ENCODE measurements at regions not wholly inside any gene's neighbourhood (a gene's known extent, or its start where the extent isn't known, plus 50 kb on each side); places are given as distances from the start of the nearest gene placed in this dataset.
"Not testable (repeated sequence)": the region's sequence is repeated elsewhere in the genome, so short reads cannot be mapped to it uniquely, and the experiment has no call there.

DNA sequence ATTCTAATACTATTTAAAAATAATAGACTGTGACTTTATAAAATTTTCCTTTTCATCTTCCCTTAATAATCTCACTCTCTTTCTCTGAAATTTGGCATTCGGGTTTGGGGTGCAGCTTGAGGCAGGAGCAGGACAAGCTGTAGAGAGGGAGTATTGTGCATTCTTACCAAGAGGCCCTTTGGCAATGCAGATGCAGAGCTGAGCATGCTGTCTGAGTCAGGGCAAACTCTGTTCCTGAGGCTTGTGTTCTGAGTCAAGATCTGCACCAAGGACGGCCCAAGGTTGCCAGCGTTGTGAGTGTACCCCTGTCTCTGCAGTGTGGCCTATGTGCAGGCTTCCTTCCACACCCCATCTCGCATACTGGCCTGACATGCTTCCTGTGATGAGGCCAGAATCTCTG, 343.8 kb upstream of the FRG2C start:
- no peak for DNase-seq (ENCODE audit: low read depth)

DNA sequence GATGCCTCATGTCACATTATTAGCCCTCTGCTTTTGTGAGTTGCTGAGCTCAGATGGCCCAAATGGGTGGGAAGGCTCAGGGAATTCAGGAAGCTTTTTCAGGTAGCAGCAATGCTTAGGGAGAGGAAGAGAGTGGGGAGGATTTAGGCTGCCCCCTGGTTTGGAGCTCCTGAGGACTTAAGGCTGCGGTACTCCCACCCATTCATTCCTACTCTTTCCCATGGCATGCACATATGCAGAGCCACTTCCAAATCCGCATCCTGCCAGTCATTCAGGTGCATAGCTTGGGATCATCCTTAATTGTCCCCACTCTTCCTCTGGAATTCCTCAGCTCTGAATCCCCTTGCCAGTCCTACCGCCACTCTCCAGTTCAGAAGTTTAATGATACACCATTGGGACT, 343.1 kb upstream of the FRG2C start:
- DNase-seq (ENCODE audit: low read depth): no peak

DNA sequence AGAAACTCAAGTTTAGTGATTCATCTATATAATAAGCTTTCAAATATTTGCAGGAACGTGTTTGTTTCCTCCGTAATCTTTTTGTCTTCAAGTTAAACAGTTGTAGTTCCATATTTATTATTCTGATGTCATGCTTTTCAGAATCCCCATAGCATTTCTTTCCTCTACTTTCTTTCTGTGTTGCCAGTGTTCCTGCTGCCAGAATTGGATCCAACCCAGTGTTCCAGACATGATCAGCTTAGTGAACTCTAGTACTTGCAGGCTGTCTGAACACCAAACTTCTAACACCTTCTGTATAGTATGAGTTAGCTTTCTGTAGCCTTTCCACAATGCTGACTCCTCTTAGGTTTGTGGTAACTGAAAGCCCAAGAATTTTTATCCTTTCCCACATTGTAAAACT, 340.2 kb upstream of the FRG2C start:
- DNase-seq (ENCODE audit: low read depth): not testable (repeated sequence)

DNA sequence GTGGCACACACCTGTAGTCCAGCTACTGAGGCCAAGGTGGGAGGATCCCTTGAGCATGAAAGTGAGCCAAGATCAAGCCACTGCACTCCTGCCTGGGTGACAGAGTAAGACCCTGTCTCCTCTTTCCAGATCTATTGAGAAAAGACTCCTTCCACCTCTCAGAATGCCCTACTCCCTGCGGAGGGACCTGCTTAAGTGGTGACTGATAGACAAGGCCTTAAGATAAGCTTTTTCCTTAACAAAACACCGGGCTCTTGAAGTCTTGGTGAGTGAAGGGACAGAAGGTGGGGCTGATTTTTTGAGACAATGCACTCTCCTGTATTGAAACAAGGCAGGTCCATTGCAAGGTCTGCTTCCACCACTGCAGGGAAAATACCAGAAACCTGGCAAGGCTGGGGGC, 338.4 kb upstream of the FRG2C start:
- DNase-seq (ENCODE audit: low read depth): no peak

DNA sequence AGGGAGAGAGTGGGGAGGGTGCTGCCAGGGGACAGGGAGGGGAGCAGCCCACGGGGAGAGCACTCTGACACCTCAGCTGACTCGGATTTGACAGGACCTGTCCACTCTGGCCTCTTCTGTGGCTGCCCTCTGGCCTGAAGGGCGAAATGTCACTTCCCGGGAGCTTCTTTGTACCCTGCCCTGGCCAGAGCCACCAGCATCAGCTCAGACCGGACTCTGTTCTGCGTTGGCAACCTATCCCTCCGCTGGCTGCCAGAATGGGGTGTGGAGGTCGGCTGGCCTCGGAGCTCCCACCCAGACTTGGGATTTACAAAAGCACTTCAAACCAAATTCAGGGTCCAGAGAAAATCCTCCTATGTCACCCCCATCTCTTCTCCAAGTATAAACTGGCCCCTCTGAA, 336.7 kb upstream of the FRG2C start:
- no peak for DNase-seq (ENCODE audit: low read depth)

DNA sequence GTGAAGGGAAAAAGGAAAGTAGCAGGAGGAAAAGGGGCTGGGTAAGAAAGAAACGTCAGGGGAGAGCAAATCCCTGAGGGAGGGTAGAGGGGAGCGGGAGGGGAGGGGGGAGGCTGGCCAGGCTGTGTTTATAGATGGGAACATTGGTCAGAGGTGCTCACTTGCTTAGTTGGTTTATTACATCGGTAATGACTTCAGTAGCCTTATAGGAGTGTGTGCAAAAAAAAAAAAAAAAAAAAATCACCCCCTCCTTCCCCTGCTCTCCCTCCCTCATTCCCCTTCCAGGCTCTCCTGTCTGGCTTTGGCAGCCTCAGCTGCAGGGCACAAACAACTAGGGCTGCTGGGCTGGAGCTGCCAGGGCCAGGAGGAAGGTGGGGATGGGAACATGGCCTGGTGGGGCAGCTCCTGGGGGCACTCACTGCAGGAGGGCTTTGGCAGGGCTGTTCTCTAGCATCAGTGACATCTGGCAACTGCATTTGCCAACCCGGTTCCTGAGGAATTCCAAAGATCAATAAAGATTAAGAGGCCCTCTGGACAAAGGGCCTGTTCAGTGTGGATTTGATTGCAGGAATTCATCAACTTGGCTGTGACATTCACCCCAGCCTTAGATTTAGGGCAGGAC, 334.5 kb upstream of the FRG2C start:
- no peak for DNase-seq (ENCODE audit: low read depth)

DNA sequence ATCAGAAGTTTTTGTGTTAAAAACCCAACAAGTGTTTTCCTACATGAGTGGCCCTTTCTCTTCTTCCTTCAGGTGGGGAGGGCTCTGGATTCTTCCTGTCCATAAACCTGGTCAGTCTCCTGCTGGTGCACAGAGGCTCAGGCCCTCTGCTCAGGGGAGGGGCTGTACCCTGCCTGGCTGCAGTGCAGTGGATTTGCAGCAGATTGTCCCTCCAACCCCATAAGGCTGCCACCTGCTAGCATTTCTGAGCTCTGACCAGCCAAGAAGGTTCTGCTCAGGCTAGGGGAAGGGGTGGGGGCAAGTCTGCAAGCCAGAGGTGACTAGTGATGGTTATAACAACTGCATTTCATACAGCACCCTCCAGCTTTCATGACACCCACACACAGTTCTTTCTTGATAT, 333.7 kb upstream of the FRG2C start:
- not testable (repeated sequence) for DNase-seq (ENCODE audit: low read depth)

DNA sequence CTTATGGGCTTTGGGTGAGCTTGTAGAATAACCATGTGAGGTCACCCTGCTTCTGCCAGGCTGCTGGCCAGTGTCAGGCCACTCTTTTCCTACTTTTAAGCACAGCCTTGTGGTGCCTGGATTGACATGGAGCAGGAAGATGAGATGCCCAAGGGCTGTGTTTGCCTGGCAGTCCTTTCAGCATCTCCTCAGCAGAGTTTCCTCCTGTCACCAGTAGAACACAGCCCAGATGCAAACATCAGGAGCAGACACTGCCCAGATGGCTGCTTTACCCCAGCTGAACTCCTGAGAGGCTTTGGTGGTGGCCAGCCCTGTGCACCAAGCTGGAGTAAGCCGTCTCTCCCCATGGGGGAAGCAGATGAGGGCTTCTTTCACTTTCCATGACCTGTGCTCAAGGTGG, 332.0 kb upstream of the FRG2C start:
- DNase-seq (ENCODE audit: low read depth): not testable (repeated sequence)

DNA sequence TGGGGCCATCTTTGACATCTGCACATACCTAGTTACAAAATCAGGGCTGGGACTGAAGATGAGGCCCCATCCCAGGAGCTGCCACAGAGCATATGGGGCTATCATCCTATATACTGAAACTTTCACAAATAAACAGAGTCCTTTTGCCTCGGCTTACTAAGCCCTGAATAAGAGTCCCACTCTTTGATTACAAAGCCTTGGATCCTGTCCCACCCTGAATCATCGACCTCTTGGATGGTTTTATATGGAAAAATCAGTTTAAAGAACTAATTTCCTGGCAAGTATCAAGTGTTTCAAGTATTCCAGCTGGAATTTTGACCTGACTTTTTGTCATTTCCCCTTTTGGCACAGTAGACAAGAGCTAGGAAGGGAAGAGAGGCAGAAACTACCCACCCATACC, 331.3 kb upstream of the FRG2C start:
- no peak for DNase-seq (ENCODE audit: low read depth)

DNA sequence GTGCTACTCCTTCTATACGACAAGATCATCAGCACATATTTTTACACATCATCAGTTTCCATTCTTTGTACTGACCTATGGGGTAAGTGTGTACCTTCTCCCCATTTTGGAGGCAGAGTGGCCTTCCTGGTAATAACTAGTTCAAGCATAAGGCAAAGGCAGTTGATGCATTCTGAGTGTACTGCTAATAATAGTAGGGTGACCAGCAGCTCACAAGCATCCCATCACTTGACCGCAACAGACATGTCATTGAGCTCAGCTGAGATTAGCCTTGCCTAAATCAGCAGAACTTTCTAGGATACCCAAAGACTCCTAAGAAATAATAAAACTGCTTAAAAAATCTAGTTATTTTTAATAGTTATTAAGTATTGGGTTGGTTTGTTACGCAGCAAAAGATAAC, 329.8 kb upstream of the FRG2C start:
- no peak for DNase-seq (ENCODE audit: low read depth)

DNA sequence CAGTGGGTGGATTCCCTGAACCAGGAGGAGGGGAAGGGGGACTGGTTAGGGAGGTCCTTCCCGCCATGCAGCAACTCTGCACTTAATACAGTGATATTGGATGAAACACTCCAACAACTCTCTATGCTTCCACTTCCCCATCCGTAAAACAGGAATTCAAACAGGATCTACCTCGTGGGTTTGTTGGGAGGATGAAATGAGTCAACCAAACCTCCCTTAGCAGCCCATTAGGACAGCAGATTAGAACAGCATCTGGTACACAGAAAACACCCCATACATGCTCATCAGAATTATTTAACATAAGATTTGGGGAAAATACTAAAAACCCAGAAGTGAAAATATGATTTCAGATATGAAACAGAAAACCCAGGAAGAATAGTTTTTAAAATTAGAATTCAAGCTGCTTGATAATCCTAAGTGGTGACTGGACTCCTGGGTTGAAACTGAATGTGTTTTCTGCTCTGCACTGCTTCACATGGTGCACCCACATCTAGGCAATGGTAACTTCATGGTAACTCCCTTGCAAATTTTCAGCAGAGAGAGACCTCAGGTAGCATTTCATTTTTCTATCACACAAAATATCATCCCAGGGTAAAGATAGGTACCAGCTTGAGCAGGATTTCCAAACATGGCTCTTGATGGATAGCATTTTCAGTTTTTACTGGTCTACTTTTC, 326.8 kb upstream of the FRG2C start:
- DNase-seq (ENCODE audit: low read depth): no peak

DNA sequence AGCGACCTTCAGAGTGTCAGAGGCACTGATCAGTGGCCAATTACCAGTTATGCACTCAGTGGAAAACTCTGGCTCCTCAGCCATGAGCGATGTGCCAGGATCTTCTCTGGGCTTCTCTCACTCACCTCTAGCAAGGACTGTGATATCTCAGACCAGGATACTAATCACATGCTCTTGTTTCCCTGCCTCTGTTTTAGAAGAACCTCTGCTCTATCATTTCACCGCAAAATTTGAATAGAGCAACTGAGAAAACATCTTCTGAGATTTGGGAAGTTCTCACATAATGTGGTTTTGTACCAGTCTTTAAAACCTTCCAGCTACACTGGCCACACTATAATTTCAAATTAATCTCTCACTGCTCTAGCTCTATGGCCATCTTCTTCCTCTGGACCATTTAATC, 325.8 kb upstream of the FRG2C start:
- DNase-seq (ENCODE audit: low read depth): no peak

DNA sequence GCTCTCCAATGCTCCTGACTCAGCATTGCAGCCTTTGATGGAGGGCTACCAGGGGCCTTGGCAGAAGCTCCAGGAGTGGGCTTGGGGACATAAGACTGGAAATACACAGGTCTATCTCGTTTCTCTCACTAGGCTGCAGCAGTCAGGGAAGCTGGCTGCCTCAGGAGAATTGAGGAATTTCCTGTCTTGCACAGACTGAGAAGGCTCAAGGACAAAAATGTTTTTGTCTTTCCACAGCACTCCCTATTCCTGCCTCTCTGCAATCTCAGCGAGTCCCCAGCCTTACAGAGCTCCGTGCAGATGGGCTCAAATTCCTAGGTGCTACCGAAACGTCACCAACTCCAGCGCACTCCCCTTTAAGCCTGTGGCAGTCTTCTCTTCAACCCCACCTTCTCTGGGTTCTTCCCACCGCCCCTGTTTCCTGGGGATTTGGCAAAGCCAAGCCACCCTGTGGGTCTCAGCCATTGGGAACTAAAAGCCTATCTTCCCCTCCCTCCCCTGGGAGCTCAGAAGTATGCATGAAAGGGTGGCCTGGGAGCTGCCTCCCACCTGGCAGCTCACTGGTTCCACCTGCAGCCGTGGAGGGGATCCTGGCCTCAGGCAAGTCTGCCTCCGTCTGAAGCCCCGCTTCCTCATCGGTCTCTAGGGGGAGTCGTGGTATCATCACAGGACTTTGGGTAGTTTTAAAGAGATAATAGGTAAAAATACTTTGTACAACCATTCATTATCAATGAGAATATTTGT, 322.6 kb upstream of the FRG2C start:
- no peak for DNase-seq (ENCODE audit: low read depth)

DNA sequence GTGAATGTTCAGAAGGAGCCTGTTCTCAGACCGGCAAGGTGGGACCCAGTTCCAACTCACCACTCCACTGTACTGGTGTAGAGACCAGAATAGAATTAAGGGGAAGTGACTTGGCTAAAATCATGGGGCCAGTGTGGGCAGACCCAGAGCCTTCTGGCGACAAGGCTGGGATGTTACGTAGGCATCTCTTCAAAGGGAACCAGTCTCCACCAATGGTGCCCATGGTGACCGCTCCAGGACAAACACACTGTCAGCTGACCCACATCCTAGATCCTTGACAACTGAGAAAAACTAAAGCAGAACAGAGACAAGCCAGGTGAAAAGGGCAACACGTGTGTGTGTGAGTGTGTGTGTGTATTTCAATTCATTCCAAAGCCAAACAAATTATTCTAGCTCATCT, 321.7 kb upstream of the FRG2C start:
- DNase-seq (ENCODE audit: low read depth): no peak

DNA sequence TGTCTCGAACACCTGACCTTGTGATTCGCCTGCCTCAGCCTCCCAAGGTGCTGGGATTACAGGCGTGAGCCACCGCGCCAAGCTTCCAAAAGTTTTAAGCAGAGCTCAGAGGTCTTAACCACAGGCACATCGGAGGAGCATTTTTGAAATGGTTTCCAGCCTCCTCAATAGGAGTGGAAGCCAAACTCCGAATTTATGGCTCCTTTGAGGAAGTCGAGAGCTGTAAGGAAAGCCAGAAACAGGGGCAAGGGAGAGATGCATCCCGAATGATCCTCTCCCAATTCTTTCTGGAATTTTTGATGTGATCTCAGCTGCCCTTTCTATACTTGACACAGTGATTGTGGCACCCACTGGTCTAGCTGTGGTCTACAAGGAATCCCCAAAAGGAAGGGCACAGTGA, 313.6 kb upstream of the FRG2C start:
- DNase-seq (ENCODE audit: low read depth): not testable (repeated sequence)

DNA sequence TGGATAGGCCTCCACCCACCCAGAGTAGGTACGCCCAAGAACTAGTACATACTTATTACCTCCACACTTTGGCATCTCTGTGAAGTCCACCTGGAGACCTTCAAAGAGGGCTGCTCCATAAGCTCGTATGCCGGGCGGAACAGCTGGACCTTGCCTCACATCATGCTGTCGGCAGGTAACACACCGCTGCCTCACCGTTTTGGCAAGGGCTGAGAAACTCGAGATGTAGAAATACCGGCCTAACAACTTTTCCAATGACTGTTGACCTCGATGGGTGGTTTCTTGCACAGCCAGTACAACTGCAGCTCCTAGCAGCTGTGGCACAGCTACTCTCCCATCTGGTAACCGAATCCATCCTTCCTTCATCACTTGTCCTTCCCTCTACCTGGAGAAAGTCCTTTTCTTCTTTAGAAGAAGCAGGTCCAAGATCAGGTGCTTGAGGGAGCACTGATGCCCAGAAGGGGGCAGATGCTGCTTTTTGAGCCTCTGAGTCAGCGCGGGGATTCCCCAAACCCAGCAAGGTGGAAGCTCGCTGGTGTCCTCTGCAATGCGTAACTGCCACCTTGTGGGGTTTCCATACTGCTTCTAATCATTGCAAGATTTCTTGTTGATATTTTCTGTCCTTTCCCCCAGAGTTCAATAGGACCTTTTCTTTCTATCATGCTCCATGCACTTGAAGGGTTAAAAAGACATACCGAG, 301.9 kb upstream of the FRG2C start:
- DNase-seq (ENCODE audit: low read depth): not testable (repeated sequence)

DNA sequence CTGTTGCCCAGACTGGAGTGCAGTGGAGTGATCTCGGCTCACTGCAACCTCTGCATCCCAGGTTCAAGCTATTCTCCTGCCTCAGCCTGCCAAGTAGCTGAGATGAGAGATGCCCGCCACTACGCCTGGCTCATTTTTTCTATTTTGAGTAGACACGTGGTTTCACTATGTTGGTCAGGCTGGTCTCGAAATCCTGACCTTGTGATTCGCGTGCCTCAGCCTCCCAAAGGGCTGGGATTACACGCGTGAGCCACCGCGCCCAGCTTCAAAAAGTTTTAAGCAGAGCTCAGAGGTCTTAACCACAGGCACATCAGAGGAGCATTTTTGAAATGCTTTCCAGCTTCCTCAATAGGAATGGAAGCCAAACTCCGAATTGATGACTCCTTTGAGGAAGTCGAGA, 291.2 kb upstream of the FRG2C start:
- not testable (repeated sequence) for DNase-seq (ENCODE audit: low read depth)

DNA sequence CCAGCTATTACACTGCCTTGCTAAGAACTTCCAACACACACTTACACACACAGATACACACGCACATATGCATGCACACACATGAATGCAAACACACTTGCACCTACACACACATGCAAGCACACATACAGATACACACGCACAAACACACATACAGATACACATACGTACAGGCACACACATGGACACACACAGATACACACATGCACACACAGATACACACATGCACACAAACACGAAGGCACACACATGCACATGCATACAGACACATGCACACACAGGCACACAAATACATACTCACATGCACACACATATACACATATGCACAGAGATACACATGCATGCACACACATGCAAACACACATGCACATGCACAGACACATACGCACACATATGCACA, 284.3 kb upstream of the FRG2C start:
- not testable (repeated sequence) for DNase-seq (ENCODE audit: low read depth)

DNA sequence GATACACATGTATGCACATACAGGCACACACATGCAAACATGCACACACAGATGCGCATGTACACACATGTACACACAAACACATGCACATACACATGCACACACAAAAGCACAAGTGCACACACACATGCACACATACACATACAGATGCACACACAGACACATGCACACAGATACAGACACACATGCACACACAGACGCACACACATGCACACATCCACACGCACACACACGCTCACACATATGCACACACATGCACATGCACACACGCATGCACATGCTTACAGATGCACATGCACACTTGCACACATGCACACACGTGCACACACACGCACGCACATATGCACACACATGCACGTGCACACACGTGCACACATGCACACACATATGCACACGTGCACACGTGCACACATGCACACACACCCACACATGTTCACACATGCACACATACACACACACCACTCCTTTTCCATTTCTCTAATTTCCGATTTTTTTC, 283.8 kb upstream of the FRG2C start:
- no peak for DNase-seq (ENCODE audit: low read depth)

DNA sequence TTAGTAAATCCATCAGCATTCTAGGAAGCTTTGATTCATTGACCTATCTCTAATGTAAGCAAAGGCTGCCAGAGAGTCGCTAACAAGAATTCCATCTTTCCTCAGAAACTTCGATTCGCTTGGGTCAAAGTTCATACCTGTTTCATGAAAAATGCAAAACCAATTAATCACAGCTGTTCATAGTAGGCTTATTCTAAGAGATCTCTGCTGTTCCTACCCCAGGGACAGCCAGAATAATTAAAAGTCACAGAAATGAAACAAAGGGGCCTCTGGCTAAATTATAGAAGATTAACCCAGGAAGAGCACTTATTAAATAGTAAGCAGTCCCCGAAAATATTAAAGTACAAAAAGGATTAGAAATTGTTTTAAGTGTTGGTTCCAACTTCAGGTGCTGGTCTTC, 280.1 kb upstream of the FRG2C start:
- DNase-seq (ENCODE audit: low read depth): not testable (repeated sequence)

DNA sequence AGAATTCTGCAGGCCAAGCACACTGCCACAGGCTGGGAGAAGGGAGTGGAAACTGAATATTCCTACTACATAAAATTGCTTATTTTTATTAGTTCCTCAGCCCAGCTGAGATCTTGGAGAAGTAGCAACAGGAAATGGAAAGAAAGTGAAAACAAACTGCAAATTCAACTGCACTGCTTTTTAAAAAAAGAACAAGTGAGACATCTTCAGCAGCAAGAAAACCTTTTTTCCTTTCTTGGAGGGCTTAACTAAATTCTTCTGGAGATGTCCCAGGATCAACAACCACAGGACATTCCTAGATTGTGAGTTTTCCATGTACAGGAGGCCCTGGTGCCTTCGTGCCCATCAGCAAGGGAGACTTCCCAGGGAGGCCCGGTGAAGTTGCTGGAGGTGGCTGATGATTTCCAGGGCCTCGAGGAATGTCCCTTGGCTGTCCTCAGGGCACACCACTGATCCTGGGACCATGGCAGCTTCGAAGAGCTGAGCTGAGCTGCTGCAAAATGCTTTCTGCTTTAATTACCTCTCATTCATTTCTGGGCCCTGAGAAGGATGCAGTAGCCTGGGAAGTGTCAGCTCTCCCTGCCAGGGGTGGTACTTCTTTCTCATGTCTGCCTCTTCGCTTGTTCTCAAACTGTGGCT, 275.5 kb upstream of the FRG2C start:
- DNase-seq (ENCODE audit: low read depth): not testable (repeated sequence)

DNA sequence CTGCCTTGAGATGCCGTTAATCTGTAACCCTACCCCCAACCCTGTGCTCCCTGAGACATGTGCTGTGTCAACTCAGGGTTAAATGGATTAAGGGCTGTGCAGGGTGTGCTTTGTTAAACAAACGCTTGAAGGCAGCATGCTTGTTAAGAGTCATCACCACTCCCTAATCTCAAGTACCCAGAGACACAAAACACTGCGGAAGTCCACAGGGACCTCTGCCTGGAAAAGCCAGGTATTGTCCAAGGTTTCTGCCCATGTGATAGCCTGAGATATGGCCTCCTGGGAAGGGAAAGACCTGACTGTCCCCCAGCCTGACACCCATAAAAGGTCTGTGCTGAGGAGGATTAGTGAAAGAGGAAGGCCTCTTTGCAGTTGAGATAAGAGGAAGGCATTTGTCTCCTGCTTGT, 270.8 kb upstream of the FRG2C start:
- not testable (repeated sequence) for DNase-seq (ENCODE audit: low read depth)
